Stimulated activated CD4-positive, alpha-beta T cell treated with anti-CD3 and anti-CD28 coated beads, Interleukin-1b, Interleukin-23, amount 100 ng/mL, for 24 hours (primary cell): ENCODE measurements at regions not wholly inside any gene's neighbourhood (a gene's known extent, or its start where the extent isn't known, plus 50 kb on each side); places are given as distances from the start of the nearest gene placed in this dataset.

ENCODE experiments used
- DNase-seq, 4 experiments: peaks; one replicate each; pipeline ENCODE4 v3.0.0-alpha.2; 2020; ENCODE audit warnings: low read depth in 4 of 4, low spot score in 1 of 4

DNA sequence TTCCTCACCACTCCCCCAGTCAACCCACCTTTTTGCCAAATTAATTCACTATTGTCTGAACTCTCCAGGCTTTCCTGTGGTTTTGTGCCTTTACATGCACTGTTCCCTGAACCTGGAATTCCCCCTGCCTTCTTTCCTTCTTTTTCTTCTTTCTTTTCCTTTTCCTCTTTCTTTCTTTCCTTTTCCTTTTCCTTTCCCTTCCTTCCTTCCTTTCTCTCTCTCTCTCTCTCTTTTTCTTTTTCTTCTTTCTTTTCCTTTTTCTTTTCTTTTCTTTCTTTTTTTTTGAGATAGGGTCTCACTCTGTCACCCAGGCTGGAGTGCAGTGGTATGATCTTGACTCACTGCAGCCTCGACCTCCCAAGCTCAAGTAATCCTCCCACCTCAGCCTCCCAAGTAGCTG lies 56.6 kb upstream of the CDC42BPA start:
- no peak for DNase-seq

DNA sequence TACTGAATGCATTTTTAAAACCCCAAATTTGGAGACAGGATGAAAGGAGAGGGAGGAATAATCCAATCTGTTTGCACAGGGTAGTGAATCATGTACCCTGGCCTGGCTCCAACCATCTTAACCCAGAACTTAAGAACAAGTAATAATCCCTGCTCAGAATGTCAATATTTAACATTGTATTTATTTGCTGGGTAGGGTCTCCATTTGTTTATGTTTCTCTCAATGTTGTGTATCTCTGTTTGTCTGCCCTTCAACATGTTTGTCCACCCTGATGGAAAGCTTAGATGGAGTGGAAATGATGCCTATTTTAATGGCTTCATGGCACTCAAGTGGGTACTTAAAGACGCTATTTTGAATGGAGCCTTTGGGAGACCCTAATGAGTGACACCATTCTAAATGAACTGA lies 54.4 kb upstream of the CDC42BPA start:
- DNase-seq: no peak

- no peak for DNase-seq
These were observed 52.4 kb upstream of the CDC42BPA start for GRCh38 chr1:227370533-227371254.

- DNase-seq: no peak
These were observed 50.9 kb upstream of the CDC42BPA start for GRCh38 chr1:227369102-227369760.
